ENCODE measurements at regions not wholly inside any gene's neighbourhood (a gene's known extent, or its start where the extent isn't known, plus 50 kb on each side); places are given as distances from the start of the nearest gene placed in this dataset.

GRCh38 chr6:94389218-94389617 lies 969.9 kb upstream of the EPHA7 start:
- no peak for DNase-seq
- no peak overlapping the region for H3K9ac ChIP-seq (ENCODE audit: low read length)
- no peak overlapping the region for H3K27ac ChIP-seq (ENCODE audit: low read length)
- no peak overlapping the region for H2AFZ ChIP-seq (ENCODE audit: low read length)
- H3K36me3 ChIP-seq (ENCODE audit: insufficient read depth, low read length): no peaks in the 10 kb centered on the region
- H3K9me3 ChIP-seq (ENCODE audit: low read length): no peaks in the 10 kb centered on the region
- no peaks in the 10 kb centered on the region for H3K9me2 ChIP-seq (replicated peaks; ENCODE audit: insufficient read depth, low read length)
- H3K4me2 ChIP-seq (ENCODE audit: low read depth, low read length, poor library complexity, severe bottlenecking): no peak overlapping the region
- no peaks in the 10 kb centered on the region for H3K79me2 ChIP-seq (ENCODE audit: low read length)
- no peaks in the 10 kb centered on the region for H3K27me3 ChIP-seq (ENCODE audit: low read length)
- no peaks in the 10 kb centered on the region for H4K20me1 ChIP-seq (ENCODE audit: insufficient read depth, low read depth, low read length)
- H3K4me3 ChIP-seq (ENCODE audit: low read length): no peak overlapping the region
- H3K4me1 ChIP-seq (ENCODE audit: low read length): no peaks in the 10 kb centered on the region

- Histone ChIP-seq H3K27me3 (ENCODE audit: low read length) (no peaks in the 10 kb centered on the region), H3K79me2 (ENCODE audit: low read length) (no peaks in the 10 kb centered on the region), H3K9ac (ENCODE audit: low read length) (no peak overlapping the region), H3K4me1 (ENCODE audit: low read length) (no peaks in the 10 kb centered on the region), H3K27ac (ENCODE audit: low read length) (no peak overlapping the region), H3K9me3 (ENCODE audit: low read length) (no peaks in the 10 kb centered on the region; the same call in 1 of the 2 replicates), H3K4me2 (ENCODE audit: low read depth, low read length, poor library complexity, severe bottlenecking) (no peak overlapping the region), H3K4me3 (ENCODE audit: low read length) (no peak overlapping the region), H3K36me3 (ENCODE audit: insufficient read depth, low read length) (no peaks in the 10 kb centered on the region), H2AFZ (ENCODE audit: low read length) (no peak overlapping the region), H4K20me1 (ENCODE audit: insufficient read depth, low read depth, low read length) (no peaks in the 10 kb centered on the region), H3K9me2 (replicated peaks; ENCODE audit: insufficient read depth, low read length) (no peaks in the 10 kb centered on the region)
- no peak for DNase-seq
These were observed 958.5 kb upstream of the EPHA7 start for GRCh38 chr6:94377835-94378234.

GRCh38 chr6:94376876-94377275 lies 957.5 kb upstream of the EPHA7 start:
- Histone ChIP-seq H4K20me1 (ENCODE audit: insufficient read depth, low read depth, low read length) (no peaks in the 10 kb centered on the region), H3K27ac (ENCODE audit: low read length) (no peak overlapping the region), H3K4me2 (ENCODE audit: low read depth, low read length, poor library complexity, severe bottlenecking) (no peak overlapping the region), H3K9me3 (ENCODE audit: low read length) (no peaks in the 10 kb centered on the region; the same call in 1 of the 2 replicates), H3K27me3 (ENCODE audit: low read length) (no peaks in the 10 kb centered on the region), H2AFZ (ENCODE audit: low read length) (no peak overlapping the region), H3K36me3 (ENCODE audit: insufficient read depth, low read length) (no peaks in the 10 kb centered on the region), H3K4me3 (ENCODE audit: low read length) (no peak overlapping the region), H3K9ac (ENCODE audit: low read length) (no peak overlapping the region), H3K4me1 (ENCODE audit: low read length) (no peaks in the 10 kb centered on the region), H3K79me2 (ENCODE audit: low read length) (no peaks in the 10 kb centered on the region), H3K9me2 (replicated peaks; ENCODE audit: insufficient read depth, low read length) (no peaks in the 10 kb centered on the region)
- no peak for DNase-seq

GRCh38 chr6:94372229-94372628 lies 952.9 kb upstream of the EPHA7 start:
- H3K4me1 ChIP-seq (ENCODE audit: low read length): no peaks in the 10 kb centered on the region
- H3K79me2 ChIP-seq (ENCODE audit: low read length): no peaks in the 10 kb centered on the region
- no peak for DNase-seq
- H3K4me2 ChIP-seq (ENCODE audit: low read depth, low read length, poor library complexity, severe bottlenecking): no peak overlapping the region
- no peak overlapping the region for H3K27ac ChIP-seq (ENCODE audit: low read length)
- H3K4me3 ChIP-seq (ENCODE audit: low read length): no peak overlapping the region
- no peaks in the 10 kb centered on the region for H4K20me1 ChIP-seq (ENCODE audit: insufficient read depth, low read depth, low read length)
- H2AFZ ChIP-seq (ENCODE audit: low read length): no peak overlapping the region
- H3K9me3 ChIP-seq (ENCODE audit: low read length): peaks cover 6% of the 10 kb centered on the region; the same call in 1 of the 2 replicates
- no peaks in the 10 kb centered on the region for H3K27me3 ChIP-seq (ENCODE audit: low read length)
- H3K9ac ChIP-seq (ENCODE audit: low read length): no peak overlapping the region
- no peaks in the 10 kb centered on the region for H3K9me2 ChIP-seq (replicated peaks; ENCODE audit: insufficient read depth, low read length)
- no peaks in the 10 kb centered on the region for H3K36me3 ChIP-seq (ENCODE audit: insufficient read depth, low read length)

- H3K4me3 ChIP-seq (ENCODE audit: low read length): no peak overlapping the region
- no peak overlapping the region for H3K27ac ChIP-seq (ENCODE audit: low read length)
- H3K9me3 ChIP-seq (ENCODE audit: low read length): peaks cover 9% of the 10 kb centered on the region; the same call in 1 of the 2 replicates
- H3K9me2 ChIP-seq (replicated peaks; ENCODE audit: insufficient read depth, low read length): no peaks in the 10 kb centered on the region
- H3K4me1 ChIP-seq (ENCODE audit: low read length): no peaks in the 10 kb centered on the region
- no peaks in the 10 kb centered on the region for H3K79me2 ChIP-seq (ENCODE audit: low read length)
- H3K4me2 ChIP-seq (ENCODE audit: low read depth, low read length, poor library complexity, severe bottlenecking): no peak overlapping the region
- no peaks in the 10 kb centered on the region for H3K36me3 ChIP-seq (ENCODE audit: insufficient read depth, low read length)
- H3K27me3 ChIP-seq (ENCODE audit: low read length): no peaks in the 10 kb centered on the region
- H4K20me1 ChIP-seq (ENCODE audit: insufficient read depth, low read depth, low read length): no peaks in the 10 kb centered on the region
- no peak for DNase-seq
- no peak overlapping the region for H3K9ac ChIP-seq (ENCODE audit: low read length)
- no peak overlapping the region for H2AFZ ChIP-seq (ENCODE audit: low read length)
These were observed 948.0 kb upstream of the EPHA7 start for GRCh38 chr6:94367316-94367715.

- Histone ChIP-seq H3K9me2 (replicated peaks; ENCODE audit: insufficient read depth, low read length) (no peaks in the 10 kb centered on the region), H3K27ac (ENCODE audit: low read length) (no peak overlapping the region), H2AFZ (ENCODE audit: low read length) (no peak overlapping the region), H3K9me3 (ENCODE audit: low read length) (0 out of 2 replicates have a peak, but pooled peaks cover 3% of the 10 kb centered on the region), H3K4me2 (ENCODE audit: low read depth, low read length, poor library complexity, severe bottlenecking) (no peak overlapping the region), H3K4me3 (ENCODE audit: low read length) (no peak overlapping the region), H3K79me2 (ENCODE audit: low read length) (no peaks in the 10 kb centered on the region), H3K9ac (ENCODE audit: low read length) (no peak overlapping the region), H4K20me1 (ENCODE audit: insufficient read depth, low read depth, low read length) (no peaks in the 10 kb centered on the region), H3K4me1 (ENCODE audit: low read length) (no peaks in the 10 kb centered on the region), H3K27me3 (ENCODE audit: low read length) (no peaks in the 10 kb centered on the region), H3K36me3 (ENCODE audit: insufficient read depth, low read length) (no peaks in the 10 kb centered on the region)
- no peak for DNase-seq
These were observed 942.9 kb upstream of the EPHA7 start for GRCh38 chr6:94362061-94362864.

GRCh38 chr6:94361304-94362060 lies 942.1 kb upstream of the EPHA7 start:
- Histone ChIP-seq H3K36me3 (ENCODE audit: insufficient read depth, low read length) (no peaks in the 10 kb centered on the region), H3K9ac (ENCODE audit: low read length) (no peak overlapping the region), H3K4me3 (ENCODE audit: low read length) (no peak overlapping the region), H2AFZ (ENCODE audit: low read length) (no peak overlapping the region), H3K27me3 (ENCODE audit: low read length) (no peaks in the 10 kb centered on the region), H3K27ac (ENCODE audit: low read length) (no peak overlapping the region), H4K20me1 (ENCODE audit: insufficient read depth, low read depth, low read length) (no peaks in the 10 kb centered on the region), H3K9me3 (ENCODE audit: low read length) (0 out of 2 replicates have a peak, but pooled peaks cover 3% of the 10 kb centered on the region), H3K4me1 (ENCODE audit: low read length) (no peaks in the 10 kb centered on the region), H3K79me2 (ENCODE audit: low read length) (no peaks in the 10 kb centered on the region), H3K9me2 (replicated peaks; ENCODE audit: insufficient read depth, low read length) (no peaks in the 10 kb centered on the region), H3K4me2 (ENCODE audit: low read depth, low read length, poor library complexity, severe bottlenecking) (no peak overlapping the region)
- DNase-seq: no peak

GRCh38 chr6:94357381-94357980 lies 938.1 kb upstream of the EPHA7 start:
- H3K36me3 ChIP-seq (ENCODE audit: insufficient read depth, low read length): no peaks in the 10 kb centered on the region
- no peak for DNase-seq
- H3K9ac ChIP-seq (ENCODE audit: low read length): no peak overlapping the region
- no peaks in the 10 kb centered on the region for H3K9me3 ChIP-seq (ENCODE audit: low read length)
- H3K27me3 ChIP-seq (ENCODE audit: low read length): no peaks in the 10 kb centered on the region
- H2AFZ ChIP-seq (ENCODE audit: low read length): no peak overlapping the region
- H3K27ac ChIP-seq (ENCODE audit: low read length): no peak overlapping the region
- no peak overlapping the region for H3K4me2 ChIP-seq (ENCODE audit: low read depth, low read length, poor library complexity, severe bottlenecking)
- H3K4me1 ChIP-seq (ENCODE audit: low read length): no peaks in the 10 kb centered on the region
- H3K9me2 ChIP-seq (replicated peaks; ENCODE audit: insufficient read depth, low read length): no peaks in the 10 kb centered on the region
- no peak overlapping the region for H3K4me3 ChIP-seq (ENCODE audit: low read length)
- no peaks in the 10 kb centered on the region for H3K79me2 ChIP-seq (ENCODE audit: low read length)
- H4K20me1 ChIP-seq (ENCODE audit: insufficient read depth, low read depth, low read length): no peaks in the 10 kb centered on the region

All from Karpas-422 (cell line).